ENCODE measurements at regions not wholly inside any gene's neighbourhood (a gene's known extent, or its start where the extent isn't known, plus 50 kb on each side); places are given as distances from the start of the nearest gene placed in this dataset.
"Not testable (repeated sequence)": the region's sequence is repeated elsewhere in the genome, so short reads cannot be mapped to it uniquely, and the experiment has no call there.

GRCh38 chr1:55300975-55301374 lies 85.8 kb upstream of the USP24 start:
- no peaks in the 10 kb centered on the region for H3K36me3 ChIP-seq
- no peak overlapping the region for H3K27ac ChIP-seq
- no peak for TF ChIP-seq EP300 (IDR thresholded peaks at IDR 0.05; ENCODE audit: low read depth)
- TF ChIP-seq POLR2A (IDR thresholded peaks at IDR 0.05), result no peak
- TF ChIP-seq POLR2AphosphoS5 (IDR thresholded peaks at IDR 0.05), result no peak
- no peak for TF ChIP-seq CTCF (IDR thresholded peaks at IDR 0.05)
- no peaks in the 10 kb centered on the region for H3K9me3 ChIP-seq
- H3K27me3 ChIP-seq, result no peaks in the 10 kb centered on the region
- in situ Hi-C loops (cut with MboI; ENCODE audit: low pct_ligation_motif_present in 1 of 4, low pct_unique_long_range_greater_than_20kb in 1 of 4, low sequenced_read_pairs in 3 of 4), result no loop called here
- no peak for DNase-seq
- H3K4me1 ChIP-seq, result no peaks in the 10 kb centered on the region
- H3K4me3 ChIP-seq, result no peak overlapping the region
- 38 to 79% methylated on average over 1 to 5 of the region's 5 CpGs for WGBS, 2 donors (ENCODE audit: low coverage in 1 of 2)
- intact Hi-C loops (cut with DNase I; ENCODE audit: low total_unique reads), result no loop called here

GRCh38 chr1:55298167-55298894 lies 83.2 kb upstream of the USP24 start:
- TF ChIP-seq POLR2AphosphoS5 (IDR thresholded peaks at IDR 0.05) (no peak), EP300 (IDR thresholded peaks at IDR 0.05; ENCODE audit: low read depth) (no peak), CTCF (IDR thresholded peaks at IDR 0.05) (no peak), POLR2A (IDR thresholded peaks at IDR 0.05) (no peak)
- H3K9me3 ChIP-seq, result no peaks in the 10 kb centered on the region
- no peaks in the 10 kb centered on the region for H3K4me1 ChIP-seq
- in situ Hi-C loops (cut with MboI; ENCODE audit: low pct_ligation_motif_present in 1 of 4, low pct_unique_long_range_greater_than_20kb in 1 of 4, low sequenced_read_pairs in 3 of 4), result loop anchor here in 2 of 4 donors (25.0 kb wide), 2 partner anchors 161 to 1414 kb away; no protein-coding TSS in a partner anchor
- no peaks in the 10 kb centered on the region for H3K36me3 ChIP-seq
- DNase-seq, result no peak
- WGBS, 2 donors (ENCODE audit: low coverage in 1 of 2), result 89 to 93% methylated on average over 3 to 10 of the region's 10 CpGs
- H3K27ac ChIP-seq, result no peak overlapping the region
- no peak overlapping the region for H3K4me3 ChIP-seq
- intact Hi-C loops (cut with DNase I; ENCODE audit: low total_unique reads), result no loop called here
- no peaks in the 10 kb centered on the region for H3K27me3 ChIP-seq

- in situ Hi-C loops (cut with MboI; ENCODE audit: low pct_ligation_motif_present in 1 of 4, low pct_unique_long_range_greater_than_20kb in 1 of 4, low sequenced_read_pairs in 3 of 4), result loop anchor here in 2 of 4 donors (25.0 kb wide), 2 partner anchors 159 to 1416 kb away; no protein-coding TSS in a partner anchor
- intact Hi-C loops (cut with DNase I; ENCODE audit: low total_unique reads); DNase-seq; H3K4me1 ChIP-seq; H3K4me3 ChIP-seq; H3K27me3 ChIP-seq; H3K36me3 ChIP-seq; H3K9me3 ChIP-seq; H3K27ac ChIP-seq: not testable (repeated sequence)
- 96% methylated on average over 4 to 6 of the region's 6 CpGs for WGBS, 2 donors (ENCODE audit: low coverage in 1 of 2)
These were observed 81.1 kb upstream of the USP24 start for GRCh38 chr1:55296247-55296646.

GRCh38 chr1:55289614-55290013 lies 74.5 kb upstream of the USP24 start:
- Histone ChIP-seq H3K27me3 (no peaks in the 10 kb centered on the region), H3K4me3 (no peak overlapping the region), H3K27ac (no peak overlapping the region), H3K36me3 (no peaks in the 10 kb centered on the region), H3K9me3 (no peaks in the 10 kb centered on the region), H3K4me1 (no peaks in the 10 kb centered on the region)
- 93 to 100% methylated on average over 1 to 5 of the region's 5 CpGs for WGBS, 2 donors (ENCODE audit: low coverage in 1 of 2)
- DNase-seq, result no peak
- in situ Hi-C loops (cut with MboI; ENCODE audit: low pct_ligation_motif_present in 1 of 4, low pct_unique_long_range_greater_than_20kb in 1 of 4, low sequenced_read_pairs in 3 of 4), result loop anchor here (10.0 to 25.0 kb wide), 4 partner anchors 152 to 1425 kb away; no protein-coding TSS in a partner anchor
- TF ChIP-seq POLR2A (IDR thresholded peaks at IDR 0.05) (no peak), CTCF (IDR thresholded peaks at IDR 0.05) (no peak), EP300 (IDR thresholded peaks at IDR 0.05; ENCODE audit: low read depth) (no peak)
- intact Hi-C loops (cut with DNase I; ENCODE audit: low total_unique reads), result loop anchor here (10.0 kb wide), 1 partner anchor 1525 kb away; the partner anchor contains the start of gene FYB2
